ENCODE measurements at regions not wholly inside any gene's neighbourhood (a gene's known extent, or its start where the extent isn't known, plus 50 kb on each side); places are given as distances from the start of the nearest gene placed in this dataset.

DNA sequence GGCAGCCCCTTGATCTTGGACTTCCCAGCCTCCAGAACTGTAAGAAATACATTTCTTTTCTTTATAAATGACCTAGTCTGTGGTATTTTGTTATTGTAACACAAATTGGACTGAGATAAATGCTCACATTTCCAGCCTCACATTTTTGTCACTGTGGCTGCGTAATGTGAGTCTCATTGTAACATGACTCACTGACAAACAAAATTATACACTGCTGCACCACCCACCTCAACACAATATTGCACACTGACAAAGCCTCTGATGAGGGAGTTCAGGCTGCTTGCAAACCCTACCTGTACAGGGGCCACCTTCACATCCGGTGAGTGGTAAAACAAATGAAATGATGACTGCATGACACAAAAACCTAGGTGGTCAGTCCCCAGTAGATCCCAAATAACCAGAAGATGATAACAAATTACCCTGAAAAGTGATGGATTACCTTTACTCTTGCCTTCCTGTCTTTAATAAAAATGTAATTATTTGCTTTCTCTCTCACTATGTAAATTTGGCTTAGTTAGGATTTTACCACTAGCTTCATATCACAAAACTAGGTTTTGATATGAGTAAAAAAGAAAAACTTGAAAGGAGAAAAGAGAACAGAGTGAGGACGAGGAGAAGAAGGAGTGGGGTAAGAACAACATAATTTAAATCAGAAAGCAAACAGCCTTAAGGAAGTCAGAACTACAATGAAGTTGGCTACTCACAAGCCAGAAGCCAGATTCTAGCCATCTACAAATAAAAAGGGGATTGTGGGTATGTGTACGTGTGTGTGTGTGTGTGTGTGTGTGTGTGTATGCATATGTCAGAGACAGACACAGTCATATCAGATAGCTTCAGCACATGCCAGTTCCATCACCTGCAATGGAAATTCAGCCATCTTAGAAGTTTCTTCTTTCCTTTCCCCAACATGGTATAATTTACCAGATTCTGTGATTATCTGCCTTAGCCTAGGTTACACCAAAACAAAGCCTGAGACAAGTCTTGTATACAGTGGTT lies 53.4 kb upstream of the SESN3 start:
- Histone ChIP-seq H3K4me2 (ENCODE audit: insufficient read depth, low read length) (no peak overlapping the region), H3K27ac (ENCODE audit: low read length) (no peak overlapping the region), H3K9ac (ENCODE audit: low read depth, low read length) (no peak overlapping the region)

DNA sequence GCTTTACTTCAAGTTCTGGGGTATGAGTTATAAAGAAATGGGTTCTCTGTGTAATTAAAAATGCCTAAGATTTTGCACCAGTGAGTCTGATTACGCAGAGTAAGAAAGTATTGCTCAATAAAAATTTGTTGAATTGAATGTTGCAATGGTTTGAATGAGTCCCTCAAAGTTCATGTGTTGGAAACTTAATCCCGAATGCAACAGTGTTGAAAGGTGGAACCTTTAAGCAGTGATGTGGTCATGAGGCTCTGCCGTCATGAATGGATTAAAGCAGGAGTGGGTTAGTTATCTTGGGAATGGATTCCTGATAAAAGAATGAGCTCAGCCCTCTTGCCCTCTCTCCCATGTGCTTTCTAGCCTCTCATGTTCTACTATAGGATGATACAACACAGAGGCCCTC lies 52.6 kb upstream of the SESN3 start:
- Histone ChIP-seq H3K79me2 (ENCODE audit: insufficient read depth, low read length) (no peaks in the 10 kb centered on the region), H3K36me3 (ENCODE audit: insufficient read depth, low read length) (no peaks in the 10 kb centered on the region), H4K20me1 (ENCODE audit: insufficient read depth, low read length) (no peaks in the 10 kb centered on the region), H3K9ac (ENCODE audit: low read depth, low read length) (no peak overlapping the region), H3K4me3 (ENCODE audit: low read depth in 1 of 2, low read length in 2 of 2) (no peak overlapping the region), H3K27ac (ENCODE audit: low read length) (no peak overlapping the region), H3K4me2 (ENCODE audit: insufficient read depth, low read length) (no peak overlapping the region), H3K27me3 (ENCODE audit: insufficient read depth, low read length, poor library complexity) (no peaks in the 10 kb centered on the region), H3K4me1 (ENCODE audit: insufficient read depth, low read length) (no peaks in the 10 kb centered on the region), H3K9me3 (ENCODE audit: insufficient read depth, low read length, severe bottlenecking) (no peaks in the 10 kb centered on the region), H2AFZ (ENCODE audit: low read depth, low read length) (no peak overlapping the region)
- ATAC-seq (ENCODE audit: insufficient read depth, low read depth) (no peak), DNase-seq (no peak)
- no peak for TF ChIP-seq EZH2 (IDR thresholded peaks at IDR 0.05; ENCODE audit: borderline replicate concordance, low read depth, low read length, severe bottlenecking)
- TF ChIP-seq, protein P1, sequence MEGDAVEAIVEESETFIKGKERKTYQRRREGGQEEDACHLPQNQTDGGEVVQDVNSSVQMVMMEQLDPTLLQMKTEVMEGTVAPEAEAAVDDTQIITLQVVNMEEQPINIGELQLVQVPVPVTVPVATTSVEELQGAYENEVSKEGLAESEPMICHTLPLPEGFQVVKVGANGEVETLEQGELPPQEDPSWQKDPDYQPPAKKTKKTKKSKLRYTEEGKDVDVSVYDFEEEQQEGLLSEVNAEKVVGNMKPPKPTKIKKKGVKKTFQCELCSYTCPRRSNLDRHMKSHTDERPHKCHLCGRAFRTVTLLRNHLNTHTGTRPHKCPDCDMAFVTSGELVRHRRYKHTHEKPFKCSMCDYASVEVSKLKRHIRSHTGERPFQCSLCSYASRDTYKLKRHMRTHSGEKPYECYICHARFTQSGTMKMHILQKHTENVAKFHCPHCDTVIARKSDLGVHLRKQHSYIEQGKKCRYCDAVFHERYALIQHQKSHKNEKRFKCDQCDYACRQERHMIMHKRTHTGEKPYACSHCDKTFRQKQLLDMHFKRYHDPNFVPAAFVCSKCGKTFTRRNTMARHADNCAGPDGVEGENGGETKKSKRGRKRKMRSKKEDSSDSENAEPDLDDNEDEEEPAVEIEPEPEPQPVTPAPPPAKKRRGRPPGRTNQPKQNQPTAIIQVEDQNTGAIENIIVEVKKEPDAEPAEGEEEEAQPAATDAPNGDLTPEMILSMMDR (IDR thresholded peaks at IDR 0.05; ENCODE audit: borderline replicate concordance, extremely low read depth, low read length, poor library complexity, severe bottlenecking), result no peak

More for the DNA sequence above, 53.4 kb upstream of the SESN3 start:
- no peaks in the 10 kb centered on the region for H3K4me1 ChIP-seq (ENCODE audit: insufficient read depth, low read length)
- no peaks in the 10 kb centered on the region for H3K9me3 ChIP-seq (ENCODE audit: insufficient read depth, low read length, severe bottlenecking)
- ATAC-seq (ENCODE audit: insufficient read depth, low read depth) (no peak), DNase-seq (no peak)
- no peak overlapping the region for H3K4me3 ChIP-seq (ENCODE audit: low read depth in 1 of 2, low read length in 2 of 2)
- H2AFZ ChIP-seq (ENCODE audit: low read depth, low read length), result no peak overlapping the region
- no peaks in the 10 kb centered on the region for H3K79me2 ChIP-seq (ENCODE audit: insufficient read depth, low read length)
- H3K27me3 ChIP-seq (ENCODE audit: insufficient read depth, low read length, poor library complexity), result no peaks in the 10 kb centered on the region
- TF ChIP-seq, protein P1 (IDR thresholded peaks at IDR 0.05; ENCODE audit: borderline replicate concordance, extremely low read depth, low read length, poor library complexity, severe bottlenecking), result no peak
- no peak for TF ChIP-seq EZH2 (IDR thresholded peaks at IDR 0.05; ENCODE audit: borderline replicate concordance, low read depth, low read length, severe bottlenecking)
- no peaks in the 10 kb centered on the region for H4K20me1 ChIP-seq (ENCODE audit: insufficient read depth, low read length)
- H3K36me3 ChIP-seq (ENCODE audit: insufficient read depth, low read length), result no peaks in the 10 kb centered on the region

DNA sequence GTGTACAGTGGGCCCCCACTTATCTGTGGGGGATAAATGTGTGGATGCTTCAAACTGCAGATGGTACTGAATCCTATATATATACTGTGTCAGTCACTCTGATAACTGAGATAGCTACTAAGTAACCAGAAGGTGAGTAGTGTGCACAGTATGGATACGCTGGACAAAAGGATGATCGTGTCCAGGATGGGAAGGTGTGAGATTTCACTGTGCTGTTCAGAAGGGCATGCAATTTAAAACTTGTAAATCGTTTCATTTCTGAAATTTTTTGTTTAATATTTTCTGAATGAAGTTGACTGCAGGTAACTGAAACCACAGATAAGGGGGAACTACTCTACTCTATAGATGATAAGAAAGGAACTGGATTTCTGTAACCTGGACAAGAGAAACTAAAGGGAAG lies 52.1 kb upstream of the SESN3 start:
- Histone ChIP-seq H3K27me3 (ENCODE audit: insufficient read depth, low read length, poor library complexity) (no peaks in the 10 kb centered on the region), H3K4me1 (ENCODE audit: insufficient read depth, low read length) (no peaks in the 10 kb centered on the region), H3K36me3 (ENCODE audit: insufficient read depth, low read length) (no peaks in the 10 kb centered on the region), H3K9ac (ENCODE audit: low read depth, low read length) (no peak overlapping the region), H3K9me3 (ENCODE audit: insufficient read depth, low read length, severe bottlenecking) (no peaks in the 10 kb centered on the region), H3K4me3 (ENCODE audit: low read depth in 1 of 2, low read length in 2 of 2) (no peak overlapping the region), H3K4me2 (ENCODE audit: insufficient read depth, low read length) (no peak overlapping the region), H3K79me2 (ENCODE audit: insufficient read depth, low read length) (no peaks in the 10 kb centered on the region), H2AFZ (ENCODE audit: low read depth, low read length) (no peak overlapping the region), H4K20me1 (ENCODE audit: insufficient read depth, low read length) (no peaks in the 10 kb centered on the region), H3K27ac (ENCODE audit: low read length) (no peak overlapping the region)
- no peak for DNase-seq
- TF ChIP-seq EZH2 (IDR thresholded peaks at IDR 0.05; ENCODE audit: borderline replicate concordance, low read depth, low read length, severe bottlenecking), result no peak
- TF ChIP-seq, protein P1 (IDR thresholded peaks at IDR 0.05; ENCODE audit: borderline replicate concordance, extremely low read depth, low read length, poor library complexity, severe bottlenecking), result no peak
- ATAC-seq (ENCODE audit: insufficient read depth, low read depth), result no peak

Data from DND-41 (cell line).